PFSK-1 (cell line): ENCODE measurements at regions not wholly inside any gene's neighbourhood (a gene's known extent, or its start where the extent isn't known, plus 50 kb on each side); places are given as distances from the start of the nearest gene placed in this dataset.

Source experiments
- FOXP2 ChIP-seq: optimal IDR thresholded peaks from 2 replicates; pipeline ENCODE3; 2011; ENCODE audit warnings: borderline replicate concordance, control low read depth, inconsistent platforms; ENCODE audit not compliant: insufficient read depth; ENCODE audit errors: extremely low read length, extremely low read depth
- POLR2AphosphoS5 ChIP-seq: IDR thresholded peaks from 2 replicates; pipeline ENCODE4 v1.6.1; 2012; ENCODE audit warnings: low read depth, mild to moderate bottlenecking, control low read depth, low read length, moderate library complexity
- REST ChIP-seq, 2 experiments: IDR thresholded peaks; 2 replicates each; pipeline versions ENCODE4 v1.6.1 to v1.8.0; 2011 to 2012; ENCODE audit warnings: low read depth in 2 of 2, low read length in 2 of 2, control low read depth in 1 of 2, inconsistent platforms in 1 of 2, mild to moderate bottlenecking in 1 of 2, moderate library complexity in 1 of 2; ENCODE audit not compliant: insufficient read depth in 1 of 2
- SIN3A ChIP-seq: IDR thresholded peaks from 2 replicates; pipeline ENCODE4 v1.6.1; 2012; ENCODE audit warnings: mild to moderate bottlenecking, low read length, moderate library complexity, borderline replicate concordance; ENCODE audit not compliant: insufficient read depth
- TAF1 ChIP-seq: IDR thresholded peaks from 2 replicates; pipeline ENCODE4 v1.6.1; 2012; ENCODE audit warnings: low read length, control low read depth, borderline replicate concordance; ENCODE audit not compliant: insufficient read depth

- TF ChIP-seq POLR2AphosphoS5 (no peak), SIN3A (no peak), REST (IDR thresholded peaks at IDR 0.05; ENCODE audit: insufficient read depth in 1 of 2, low read depth in 2 of 2, low read length in 2 of 2) (no peak), FOXP2 (no peak), TAF1 (no peak)
Observed at GRCh38 chr4:22191565-22191964, 243.0 kb upstream of the KCNIP4 start.
